Activated CD4-positive, CD25-positive, alpha-beta regulatory T cell treated with anti-CD3 and anti-CD28 coated beads, Interleukin-2, amount 50 U/mL, for 24 hours (primary cell): ENCODE measurements at regions not wholly inside any gene's neighbourhood (a gene's known extent, or its start where the extent isn't known, plus 50 kb on each side); places are given as distances from the start of the nearest gene placed in this dataset.

Source experiments
- ATAC-seq, 2 donors: fragments of 150-1000 bp; cut with Tn5 transposase; one replicate each; pipeline ENCODE4 v1.10.0; 2021; ENCODE audit warnings: mild to moderate bottlenecking in 1 of 2, moderate library complexity in 1 of 2

- ATAC-seq, result no peak
Observed at GRCh38 chr3:27865731-27866130, 143.6 kb upstream of the EOMES start.

- ATAC-seq, result no peak
Observed at GRCh38 chr3:27869152-27869551, 147.0 kb upstream of the EOMES start.

- ATAC-seq, result no peak
Observed at GRCh38 chr3:27877061-27878013, 155.2 kb upstream of the EOMES start.

GRCh38 chr3:27878014-27878383, 155.9 kb upstream of the EOMES start:
- ATAC-seq, result peak in 1 of 2 donors; percentile 36

- ATAC-seq, result peak; percentile 55 to 58
Observed at GRCh38 chr3:27880969-27881892, 159.1 kb upstream of the EOMES start.

- ATAC-seq, result no peak
Observed at GRCh38 chr3:27883266-27883665, 161.1 kb upstream of the EOMES start.

- ATAC-seq, result no peak
Observed at GRCh38 chr3:27885641-27886040, 163.5 kb upstream of the EOMES start.

GRCh38 chr3:27888562-27888961, 166.4 kb upstream of the EOMES start:
- no peak for ATAC-seq

GRCh38 chr3:27889745-27890144, 167.6 kb upstream of the EOMES start:
- ATAC-seq, result no peak

- peak; percentile 69 to 77 for ATAC-seq
Observed at GRCh38 chr3:27900316-27900715, 178.2 kb upstream of the EOMES start.

GRCh38 chr3:27903446-27903845, 181.3 kb upstream of the EOMES start:
- ATAC-seq, result peak in 1 of 2 donors; percentile 42

- no peak for ATAC-seq
Observed at GRCh38 chr3:27905625-27906024, 183.5 kb upstream of the EOMES start.

GRCh38 chr3:27907148-27907547, 185.0 kb upstream of the EOMES start:
- ATAC-seq, result no peak

GRCh38 chr3:27907929-27908328, 185.8 kb upstream of the EOMES start:
- ATAC-seq, result no peak

- no peak for ATAC-seq
Observed at GRCh38 chr3:27910456-27910855, 188.3 kb upstream of the EOMES start.

GRCh38 chr3:27914199-27914598, 192.1 kb upstream of the EOMES start:
- ATAC-seq, result no peak

GRCh38 chr3:27923349-27924068, 201.4 kb upstream of the EOMES start:
- no peak for ATAC-seq

GRCh38 chr3:27927882-27928281, 205.8 kb upstream of the EOMES start:
- no peak for ATAC-seq

- no peak for ATAC-seq
Observed at GRCh38 chr3:27930052-27930602, 208.0 kb upstream of the EOMES start.

- no peak for ATAC-seq
Observed at GRCh38 chr3:27935492-27935891, 213.4 kb upstream of the EOMES start.

- no peak for ATAC-seq
Observed at GRCh38 chr3:27939521-27939920, 217.4 kb upstream of the EOMES start.

GRCh38 chr3:27939940-27940339, 217.8 kb upstream of the EOMES start:
- ATAC-seq, result no peak

- no peak for ATAC-seq
Observed at GRCh38 chr3:27943106-27943505, 221.0 kb upstream of the EOMES start.
